ENCODE measurements at regions not wholly inside any gene's neighbourhood (a gene's known extent, or its start where the extent isn't known, plus 50 kb on each side); places are given as distances from the start of the nearest gene placed in this dataset.

- no peak for DNase-seq
Observed at GRCh38 chr2:181841079-181841478, 50.5 kb upstream of the ITPRID2 start.
